GM21786 (cell line): ENCODE measurements at regions not wholly inside any gene's neighbourhood (a gene's known extent, or its start where the extent isn't known, plus 50 kb on each side); places are given as distances from the start of the nearest gene placed in this dataset.

Experiments
- ATAC-seq: cut with Tn5 transposase; IDR thresholded peaks from one replicate; pipeline ENCODE4 v1.9.1; 2021; ENCODE audit not compliant: unreplicated experiment

GRCh38 chr2:2851806-2852777 is 521.0 kb upstream of the MYT1L start:
- ATAC-seq, result no peak

GRCh38 chr2:2851316-2851715 is 520.2 kb upstream of the MYT1L start:
- no peak for ATAC-seq

GRCh38 chr2:2850859-2851258 is 519.8 kb upstream of the MYT1L start:
- no peak for ATAC-seq

- no peak for ATAC-seq
These were observed 519.2 kb upstream of the MYT1L start for GRCh38 chr2:2850218-2850755.

- ATAC-seq, result no peak
These were observed 518.6 kb upstream of the MYT1L start for GRCh38 chr2:2849464-2850217.

- ATAC-seq, result no peak
These were observed 517.7 kb upstream of the MYT1L start for GRCh38 chr2:2848621-2849333.

- no peak for ATAC-seq
These were observed 517.1 kb upstream of the MYT1L start for GRCh38 chr2:2848198-2848597.

GRCh38 chr2:2847209-2847676 is 516.2 kb upstream of the MYT1L start:
- ATAC-seq, result no peak

- ATAC-seq, result no peak
These were observed 515.5 kb upstream of the MYT1L start for GRCh38 chr2:2846332-2847208.

- ATAC-seq, result no peak
These were observed 514.8 kb upstream of the MYT1L start for GRCh38 chr2:2845806-2846315.

GRCh38 chr2:2845267-2845666 is 514.2 kb upstream of the MYT1L start:
- ATAC-seq, result no peak

GRCh38 chr2:2843969-2844548 is 513.0 kb upstream of the MYT1L start:
- ATAC-seq, result no peak

- no peak for ATAC-seq
These were observed 511.4 kb upstream of the MYT1L start for GRCh38 chr2:2842466-2842865.

- no peak for ATAC-seq
These were observed 509.7 kb upstream of the MYT1L start for GRCh38 chr2:2840681-2841300.

GRCh38 chr2:2839782-2840531 is 508.9 kb upstream of the MYT1L start:
- no peak for ATAC-seq

GRCh38 chr2:2839393-2839781 is 508.3 kb upstream of the MYT1L start:
- ATAC-seq, result no peak

GRCh38 chr2:2838548-2838845 is 507.4 kb upstream of the MYT1L start:
- no peak for ATAC-seq

GRCh38 chr2:2837746-2838547 is 506.9 kb upstream of the MYT1L start:
- ATAC-seq, result no peak
